ENCODE measurements at regions not wholly inside any gene's neighbourhood (a gene's known extent, or its start where the extent isn't known, plus 50 kb on each side); places are given as distances from the start of the nearest gene placed in this dataset.

DNA sequence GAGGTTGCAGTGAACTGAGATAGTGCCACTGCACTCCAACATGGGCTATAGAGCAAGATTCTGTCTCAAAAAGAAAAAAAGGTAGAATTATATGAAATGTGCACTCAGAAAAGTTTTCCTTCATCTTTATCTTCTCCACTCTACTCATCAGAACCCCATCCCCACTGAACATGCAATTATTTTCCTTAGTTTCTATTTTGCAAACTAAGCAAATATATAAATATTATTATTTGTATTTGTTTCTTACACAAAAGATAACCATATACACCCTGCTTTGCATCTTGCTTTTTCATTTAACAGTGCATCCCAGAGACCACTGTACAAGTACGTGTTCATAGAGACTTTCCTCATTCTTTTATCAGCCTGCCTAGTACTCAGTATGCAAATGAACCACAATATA, 68.0 kb upstream of the ACAN start:
- Histone ChIP-seq H3K27me3 (ENCODE audit: control insufficient read depth, insufficient read depth, low read length) (no peaks in the 10 kb centered on the region), H3K4me3 (ENCODE audit: insufficient read depth, low read depth, low read length) (no peak overlapping the region), H3K36me3 (replicated peaks; ENCODE audit: control insufficient read depth, insufficient read depth, low read length) (no peaks in the 10 kb centered on the region)
- no peak for DNase-seq

- no peaks in the 10 kb centered on the region for H3K27me3 ChIP-seq (ENCODE audit: control insufficient read depth, insufficient read depth, low read length)
- no peak for DNase-seq
- H3K4me3 ChIP-seq (ENCODE audit: insufficient read depth, low read depth, low read length), result no peak overlapping the region
- no peaks in the 10 kb centered on the region for H3K36me3 ChIP-seq (replicated peaks; ENCODE audit: control insufficient read depth, insufficient read depth, low read length)
Measured at GRCh38 chr15:88736204-88736603, 67.0 kb upstream of the ACAN start.

GRCh38 chr15:88738796-88739195, 64.4 kb upstream of the ACAN start:
- Histone ChIP-seq H3K27me3 (ENCODE audit: control insufficient read depth, insufficient read depth, low read length) (no peaks in the 10 kb centered on the region), H3K36me3 (replicated peaks; ENCODE audit: control insufficient read depth, insufficient read depth, low read length) (no peaks in the 10 kb centered on the region), H3K4me3 (ENCODE audit: insufficient read depth, low read depth, low read length) (no peak overlapping the region)
- DNase-seq, result no peak

DNA sequence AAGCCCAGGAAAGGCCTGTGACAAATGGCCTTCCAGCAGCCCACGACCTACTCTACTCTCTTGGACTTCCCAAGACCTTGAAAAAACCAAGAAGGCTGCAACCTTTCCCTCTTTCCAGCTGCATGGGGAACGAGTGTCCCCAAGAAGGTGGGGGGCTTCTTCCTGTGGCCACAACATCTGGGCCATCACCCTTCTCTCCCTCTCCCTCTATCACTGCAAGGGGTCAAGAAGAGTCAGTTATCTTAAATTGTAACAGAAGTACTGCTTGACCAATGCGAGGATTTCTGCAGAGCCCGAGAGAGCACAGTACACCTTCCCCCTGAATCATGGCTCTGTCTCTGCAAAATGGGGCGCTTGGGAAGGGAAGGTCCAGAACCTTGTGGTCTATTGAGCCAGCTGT, 63.7 kb upstream of the ACAN start:
- no peaks in the 10 kb centered on the region for H3K27me3 ChIP-seq (ENCODE audit: control insufficient read depth, insufficient read depth, low read length)
- H3K4me3 ChIP-seq (ENCODE audit: insufficient read depth, low read depth, low read length), result no peak overlapping the region
- no peak for DNase-seq
- no peaks in the 10 kb centered on the region for H3K36me3 ChIP-seq (replicated peaks; ENCODE audit: control insufficient read depth, insufficient read depth, low read length)

- no peaks in the 10 kb centered on the region for H3K27me3 ChIP-seq (ENCODE audit: control insufficient read depth, insufficient read depth, low read length)
- no peak for DNase-seq
- no peaks in the 10 kb centered on the region for H3K36me3 ChIP-seq (replicated peaks; ENCODE audit: control insufficient read depth, insufficient read depth, low read length)
- H3K4me3 ChIP-seq (ENCODE audit: insufficient read depth, low read depth, low read length), result no peak overlapping the region
Measured at GRCh38 chr15:88740356-88740755, 62.9 kb upstream of the ACAN start.

GRCh38 chr15:88741046-88741445, 62.2 kb upstream of the ACAN start:
- DNase-seq, result no peak
- no peaks in the 10 kb centered on the region for H3K27me3 ChIP-seq (ENCODE audit: control insufficient read depth, insufficient read depth, low read length)
- no peaks in the 10 kb centered on the region for H3K36me3 ChIP-seq (replicated peaks; ENCODE audit: control insufficient read depth, insufficient read depth, low read length)
- H3K4me3 ChIP-seq (ENCODE audit: insufficient read depth, low read depth, low read length), result no peak overlapping the region

DNA sequence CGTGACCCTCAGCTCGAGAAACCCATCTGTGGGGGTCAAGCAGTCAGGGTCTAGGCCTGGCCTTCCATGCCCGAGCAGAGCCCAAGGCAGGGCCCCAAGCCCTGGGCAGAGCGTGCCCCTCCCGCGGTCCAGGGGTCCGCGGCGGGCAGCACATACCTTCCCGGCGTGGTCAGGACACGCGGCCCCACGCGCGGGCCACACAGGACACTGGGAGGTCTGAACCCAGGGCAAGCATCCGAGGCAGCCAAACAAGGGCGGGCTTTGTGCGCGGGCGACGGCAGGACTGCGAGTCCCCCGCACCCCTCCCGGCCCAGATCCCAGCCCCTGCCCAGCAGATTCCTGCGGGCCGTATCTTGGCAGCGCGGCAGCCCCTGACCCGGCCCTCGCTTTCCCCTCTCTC, 61.6 kb upstream of the ACAN start:
- H3K4me3 ChIP-seq (ENCODE audit: insufficient read depth, low read depth, low read length), result no peak overlapping the region
- DNase-seq, result peak; percentile 43
- no peaks in the 10 kb centered on the region for H3K36me3 ChIP-seq (replicated peaks; ENCODE audit: control insufficient read depth, insufficient read depth, low read length)
- no peaks in the 10 kb centered on the region for H3K27me3 ChIP-seq (ENCODE audit: control insufficient read depth, insufficient read depth, low read length)

GRCh38 chr15:88742161-88742560, 61.1 kb upstream of the ACAN start:
- Histone ChIP-seq H3K27me3 (ENCODE audit: control insufficient read depth, insufficient read depth, low read length) (no peaks in the 10 kb centered on the region), H3K4me3 (ENCODE audit: insufficient read depth, low read depth, low read length) (no peak overlapping the region), H3K36me3 (replicated peaks; ENCODE audit: control insufficient read depth, insufficient read depth, low read length) (no peaks in the 10 kb centered on the region)
- DNase-seq, result no peak

DNA sequence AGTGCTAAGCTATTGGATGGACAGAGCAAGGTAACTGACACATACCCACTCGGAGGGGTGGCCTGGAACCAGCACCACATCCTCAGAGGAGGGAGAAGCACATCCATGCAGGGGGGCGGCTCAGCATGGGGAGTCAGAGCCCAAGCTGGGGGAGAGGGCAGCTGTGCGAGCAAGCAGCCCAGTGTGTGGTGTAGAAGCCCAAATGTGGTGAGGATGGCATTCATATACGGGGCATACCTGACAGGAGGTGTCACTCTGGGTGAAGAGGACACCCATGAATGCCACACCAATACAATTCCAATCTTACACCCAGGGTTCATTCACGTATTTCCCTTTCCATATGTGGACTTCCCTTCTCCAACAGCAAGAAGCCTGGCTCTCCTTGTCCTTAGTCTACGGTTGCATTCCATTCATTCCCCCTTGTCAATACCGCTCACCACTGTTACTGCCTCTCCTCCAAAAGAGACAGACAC, 58.7 kb upstream of the ACAN start:
- H3K4me3 ChIP-seq (ENCODE audit: insufficient read depth, low read depth, low read length), result no peak overlapping the region
- H3K27me3 ChIP-seq (ENCODE audit: control insufficient read depth, insufficient read depth, low read length), result no peaks in the 10 kb centered on the region
- H3K36me3 ChIP-seq (replicated peaks; ENCODE audit: control insufficient read depth, insufficient read depth, low read length), result no peaks in the 10 kb centered on the region
- DNase-seq, result peak; percentile 62

GRCh38 chr15:88745065-88745464, 58.2 kb upstream of the ACAN start:
- Histone ChIP-seq H3K27me3 (ENCODE audit: control insufficient read depth, insufficient read depth, low read length) (no peaks in the 10 kb centered on the region), H3K4me3 (ENCODE audit: insufficient read depth, low read depth, low read length) (no peak overlapping the region), H3K36me3 (replicated peaks; ENCODE audit: control insufficient read depth, insufficient read depth, low read length) (no peaks in the 10 kb centered on the region)
- no peak for DNase-seq

DNA sequence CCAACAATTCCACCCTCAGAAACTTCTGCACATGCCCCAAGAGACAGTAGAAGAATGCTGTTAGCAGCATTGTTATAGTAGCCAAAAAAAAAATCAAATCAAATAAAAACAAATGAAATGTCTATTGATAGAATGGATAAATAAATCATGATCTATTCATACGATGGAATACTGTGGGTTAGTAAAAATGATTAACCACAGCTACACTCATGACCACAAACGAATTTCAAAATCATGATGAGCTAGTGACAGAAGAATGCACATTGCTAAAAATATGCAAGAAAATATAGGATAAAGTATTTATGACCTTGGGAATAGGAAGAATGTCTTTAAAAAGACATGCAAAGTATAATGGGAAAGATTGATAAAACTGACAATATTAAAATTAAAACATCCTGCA, 57.5 kb upstream of the ACAN start:
- DNase-seq, result no peak

DNA sequence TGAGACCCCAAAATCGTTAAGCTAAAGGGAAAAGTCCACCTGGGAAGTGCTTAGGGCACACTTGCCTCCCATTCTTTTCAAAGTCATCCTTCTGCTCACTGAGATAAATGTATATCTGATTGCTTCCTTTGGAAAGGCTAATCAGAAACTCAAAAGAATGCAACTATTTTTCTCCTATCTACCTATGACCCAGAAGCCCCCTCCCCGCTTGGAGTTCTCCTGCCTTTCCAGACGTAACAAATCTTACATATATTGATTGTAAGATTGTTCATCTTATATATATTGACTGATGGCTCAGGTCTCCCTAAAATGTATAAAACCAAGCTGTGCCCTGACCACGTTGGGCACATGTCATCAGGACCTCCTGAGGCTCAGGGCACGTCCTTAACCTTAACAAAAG, 56.8 kb upstream of the ACAN start:
- DNase-seq, result no peak
- Histone ChIP-seq H3K36me3 (replicated peaks; ENCODE audit: control insufficient read depth, insufficient read depth, low read length) (no peaks in the 10 kb centered on the region), H3K4me3 (ENCODE audit: insufficient read depth, low read depth, low read length) (no peak overlapping the region), H3K27me3 (ENCODE audit: control insufficient read depth, insufficient read depth, low read length) (no peaks in the 10 kb centered on the region)

More for the DNA sequence above, 57.5 kb upstream of the ACAN start:
- Histone ChIP-seq H3K4me3 (ENCODE audit: insufficient read depth, low read depth, low read length) (no peak overlapping the region), H3K36me3 (replicated peaks; ENCODE audit: control insufficient read depth, insufficient read depth, low read length) (no peaks in the 10 kb centered on the region), H3K27me3 (ENCODE audit: control insufficient read depth, insufficient read depth, low read length) (no peaks in the 10 kb centered on the region)

GRCh38 chr15:88747111-88747510, 56.1 kb upstream of the ACAN start:
- no peak for DNase-seq
- Histone ChIP-seq H3K36me3 (replicated peaks; ENCODE audit: control insufficient read depth, insufficient read depth, low read length) (no peaks in the 10 kb centered on the region), H3K4me3 (ENCODE audit: insufficient read depth, low read depth, low read length) (no peak overlapping the region), H3K27me3 (ENCODE audit: control insufficient read depth, insufficient read depth, low read length) (no peaks in the 10 kb centered on the region)

- Histone ChIP-seq H3K4me3 (ENCODE audit: insufficient read depth, low read depth, low read length) (no peak overlapping the region), H3K27me3 (ENCODE audit: control insufficient read depth, insufficient read depth, low read length) (no peaks in the 10 kb centered on the region), H3K36me3 (replicated peaks; ENCODE audit: control insufficient read depth, insufficient read depth, low read length) (no peaks in the 10 kb centered on the region)
- no peak for DNase-seq
Measured at GRCh38 chr15:88747631-88748030, 55.6 kb upstream of the ACAN start.

DNA sequence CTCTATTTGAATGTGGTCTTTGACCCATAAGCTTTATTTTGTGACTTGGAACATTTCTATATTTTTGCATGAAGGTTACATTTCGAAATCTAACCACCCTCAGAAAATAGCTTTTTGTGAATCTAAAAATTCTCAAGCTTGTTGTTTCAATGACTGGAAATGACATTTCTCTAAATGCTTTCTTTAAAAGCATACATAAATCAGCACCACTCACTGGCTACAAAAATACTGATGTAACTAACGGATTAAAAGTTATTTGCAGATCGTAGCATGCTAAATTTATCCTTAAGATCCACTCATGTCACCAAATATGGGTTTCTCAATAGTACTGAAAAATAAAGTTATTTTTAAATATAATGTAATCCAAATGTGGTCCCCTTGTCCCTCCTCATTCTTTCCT, 55.2 kb upstream of the ACAN start:
- H3K27me3 ChIP-seq (ENCODE audit: control insufficient read depth, insufficient read depth, low read length), result no peaks in the 10 kb centered on the region
- no peak for DNase-seq
- H3K36me3 ChIP-seq (replicated peaks; ENCODE audit: control insufficient read depth, insufficient read depth, low read length), result no peaks in the 10 kb centered on the region
- no peak overlapping the region for H3K4me3 ChIP-seq (ENCODE audit: insufficient read depth, low read depth, low read length)

DNA sequence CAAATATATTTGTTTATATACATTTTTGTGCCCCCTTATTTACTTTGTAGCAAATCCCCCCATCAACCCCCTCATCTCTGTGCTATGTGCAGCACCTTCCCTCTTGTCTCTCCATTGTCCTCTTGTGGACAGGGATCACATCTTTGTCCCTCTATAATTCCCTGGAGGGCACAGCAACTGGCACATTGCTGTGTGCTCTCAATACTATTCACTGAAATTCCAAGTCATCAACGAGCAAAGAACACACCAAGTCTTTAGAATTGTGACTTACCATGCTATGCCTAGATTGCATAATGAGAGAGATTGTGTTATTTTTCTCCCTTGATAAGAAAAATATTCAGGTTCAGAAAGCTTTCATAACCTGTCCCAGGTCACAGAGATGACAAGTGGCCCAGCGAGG, 54.6 kb upstream of the ACAN start:
- Histone ChIP-seq H3K36me3 (replicated peaks; ENCODE audit: control insufficient read depth, insufficient read depth, low read length) (no peaks in the 10 kb centered on the region), H3K27me3 (ENCODE audit: control insufficient read depth, insufficient read depth, low read length) (no peaks in the 10 kb centered on the region), H3K4me3 (ENCODE audit: insufficient read depth, low read depth, low read length) (no peak overlapping the region)
- no peak for DNase-seq

Measured in H7 (cell line).